NCI-H128 (cell line): ENCODE measurements at regions not wholly inside any gene's neighbourhood (a gene's known extent, or its start where the extent isn't known, plus 50 kb on each side); places are given as distances from the start of the nearest gene placed in this dataset.

ENCODE experiments used
- DNase-seq: peaks from one replicate; lab custom pipeline; 2025; ENCODE audit not compliant: unreplicated experiment; lab: John Stamatoyannopoulos, UW

GRCh38 chr10:83352588-83352987, 786.7 kb upstream of the GHITM start:
- no peak for DNase-seq

GRCh38 chr10:83354456-83354855, 784.9 kb upstream of the GHITM start:
- DNase-seq, result no peak

DNA sequence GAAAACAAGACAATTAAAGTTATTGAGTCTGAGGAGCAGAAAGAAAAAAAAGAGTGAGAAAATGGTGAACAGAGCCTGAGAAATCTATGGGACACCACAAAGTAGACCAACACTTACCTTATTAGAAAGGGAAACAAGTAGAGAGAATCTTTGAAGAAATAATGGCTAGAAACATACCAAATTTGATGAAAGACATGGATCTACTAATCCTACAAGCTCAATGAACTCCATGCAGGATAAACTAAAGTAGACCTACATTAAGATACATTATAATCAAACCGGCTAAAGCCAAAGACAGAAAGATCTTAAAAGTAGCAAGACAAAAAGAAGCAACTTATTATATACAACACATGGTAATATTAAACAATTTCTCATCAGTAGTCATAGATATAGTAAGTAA, 782.3 kb upstream of the GHITM start:
- no peak for DNase-seq

GRCh38 chr10:83357627-83358026, 781.7 kb upstream of the GHITM start:
- DNase-seq, result no peak

DNA sequence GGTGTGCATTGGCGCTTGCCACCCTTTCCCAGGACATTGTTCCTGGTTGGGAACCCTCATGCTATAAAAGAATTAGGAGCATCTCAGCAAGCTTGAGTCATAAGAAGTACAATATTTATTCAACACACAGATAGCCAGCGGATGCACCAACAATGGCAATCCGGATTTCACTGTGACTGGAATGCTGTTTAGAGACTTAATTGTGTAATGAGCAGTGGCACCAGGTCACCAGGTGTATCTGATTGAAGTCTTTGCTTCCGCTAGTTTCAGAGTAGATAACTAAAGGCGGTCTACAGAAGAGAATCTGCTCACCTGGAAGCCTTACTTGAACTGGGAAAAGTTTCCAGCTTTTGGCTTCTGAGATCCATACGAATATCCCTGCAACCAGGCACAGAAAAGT, 772.3 kb upstream of the GHITM start:
- DNase-seq, result no peak

DNA sequence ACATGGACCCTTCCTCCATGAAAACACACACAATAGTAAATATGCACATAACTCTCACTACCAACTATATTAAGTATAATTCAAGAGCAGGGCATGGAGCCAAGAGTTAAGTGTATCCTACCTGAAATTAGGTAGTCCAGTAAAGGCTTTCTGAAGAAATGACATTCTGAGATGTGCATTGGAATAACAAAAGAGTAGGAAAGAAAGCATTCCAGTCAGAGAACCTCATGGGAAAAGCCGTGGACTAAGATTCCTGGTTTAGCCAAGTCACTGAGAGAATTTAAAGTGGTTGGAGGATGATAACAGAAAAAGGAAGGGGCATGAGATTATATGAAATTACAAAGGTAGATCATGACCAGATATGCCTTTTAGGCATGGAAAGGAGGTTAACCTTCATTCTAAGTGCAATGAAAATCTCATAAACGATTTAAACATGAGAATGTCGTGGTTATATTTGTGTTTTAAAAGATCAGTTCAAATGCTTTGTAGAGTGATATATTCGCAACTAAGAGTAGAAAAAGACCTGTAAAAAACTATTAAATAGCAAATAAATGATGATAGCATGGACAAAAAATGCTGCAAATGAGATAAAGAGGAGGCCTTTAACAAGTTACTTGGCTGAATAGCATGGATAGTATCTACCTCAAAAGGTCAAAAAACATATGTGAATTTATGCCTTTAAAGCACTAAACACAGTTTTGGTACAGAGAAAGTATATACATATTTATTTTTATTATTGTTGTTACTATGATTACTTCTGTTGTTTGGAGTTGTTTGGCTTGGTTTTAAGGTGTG, 767.4 kb upstream of the GHITM start:
- no peak for DNase-seq

DNA sequence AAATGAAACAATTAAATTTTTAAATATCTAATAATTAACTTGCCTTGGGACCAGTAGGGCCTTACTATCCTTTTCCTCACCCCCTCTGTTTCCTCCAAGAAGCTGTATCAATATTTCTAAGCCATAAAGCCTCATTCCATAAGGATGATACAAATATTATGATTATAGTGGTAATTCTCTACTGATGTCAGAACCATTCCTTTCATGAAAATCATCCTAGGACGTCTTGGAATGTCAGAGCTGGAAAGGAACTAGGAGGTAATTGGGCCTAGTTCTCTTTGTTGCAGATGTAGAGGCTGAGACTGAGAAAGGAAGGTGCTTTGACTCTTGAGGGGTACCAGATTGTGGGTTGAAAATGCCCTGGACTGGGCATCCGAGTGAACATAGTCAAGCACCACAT, 766.7 kb upstream of the GHITM start:
- DNase-seq, result no peak

DNA sequence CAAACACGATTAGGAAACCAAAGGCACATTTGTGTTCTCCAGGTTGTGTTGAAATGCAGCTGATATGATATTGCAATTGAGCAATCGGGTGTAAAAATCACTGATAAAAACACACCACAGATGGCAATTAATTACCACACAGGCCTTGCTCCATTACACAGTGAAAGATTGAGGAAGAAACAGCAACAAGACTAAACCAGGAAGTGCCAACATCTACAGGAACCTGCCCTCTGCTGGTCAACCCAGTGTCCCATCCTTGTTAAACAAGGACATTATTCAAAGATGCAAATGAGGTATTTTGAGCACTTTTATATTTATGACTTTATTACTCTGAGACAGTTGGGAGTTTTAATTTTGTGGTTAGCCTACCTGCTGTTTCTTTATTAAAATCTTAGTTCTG, 765.6 kb upstream of the GHITM start:
- DNase-seq, result no peak

DNA sequence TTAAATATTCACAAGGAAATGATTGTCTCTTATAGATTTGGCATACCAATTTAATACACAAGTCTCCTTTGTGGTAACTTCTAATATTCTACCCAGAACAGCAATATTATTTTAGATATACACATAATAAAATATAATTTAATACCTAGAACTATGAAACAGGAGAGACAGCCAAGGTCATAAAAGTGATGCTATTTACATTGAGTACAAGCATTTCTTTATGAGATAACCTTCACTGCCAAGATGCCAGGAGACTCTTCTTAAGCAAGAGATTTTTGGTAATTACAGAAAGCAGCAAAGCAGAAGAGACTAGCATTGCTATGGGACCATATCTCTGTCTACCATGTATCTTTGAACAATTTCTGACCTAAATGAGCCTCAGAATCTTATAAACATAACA, 764.6 kb upstream of the GHITM start:
- no peak for DNase-seq

- no peak for DNase-seq
Measured at GRCh38 chr10:83375274-83375673, 764.0 kb upstream of the GHITM start.

- no peak for DNase-seq
Measured at GRCh38 chr10:83397806-83398205, 741.5 kb upstream of the GHITM start.

GRCh38 chr10:83410570-83410969, 728.7 kb upstream of the GHITM start:
- no peak for DNase-seq

GRCh38 chr10:83425306-83425705, 714.0 kb upstream of the GHITM start:
- no peak for DNase-seq

DNA sequence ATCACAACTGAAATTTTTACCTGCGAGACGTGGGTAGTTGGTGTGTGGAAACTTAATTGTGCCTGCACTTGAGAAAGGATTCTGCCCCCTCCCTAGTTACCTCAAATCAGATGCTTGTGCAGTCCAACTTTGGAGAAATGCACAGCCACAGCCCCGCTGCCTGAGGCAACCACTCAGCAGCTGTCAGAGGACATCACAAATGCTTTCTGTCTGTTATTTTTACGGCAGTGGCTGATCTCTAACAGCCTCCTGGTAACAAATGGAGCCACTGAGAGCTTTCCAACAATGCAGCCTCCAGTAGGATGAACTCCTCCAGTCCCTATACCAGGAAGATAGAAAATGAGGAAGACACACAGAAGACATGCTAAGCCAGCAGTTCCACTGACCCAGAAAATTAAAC, 712.2 kb upstream of the GHITM start:
- DNase-seq, result no peak

GRCh38 chr10:83432261-83433045, 706.9 kb upstream of the GHITM start:
- no peak for DNase-seq

DNA sequence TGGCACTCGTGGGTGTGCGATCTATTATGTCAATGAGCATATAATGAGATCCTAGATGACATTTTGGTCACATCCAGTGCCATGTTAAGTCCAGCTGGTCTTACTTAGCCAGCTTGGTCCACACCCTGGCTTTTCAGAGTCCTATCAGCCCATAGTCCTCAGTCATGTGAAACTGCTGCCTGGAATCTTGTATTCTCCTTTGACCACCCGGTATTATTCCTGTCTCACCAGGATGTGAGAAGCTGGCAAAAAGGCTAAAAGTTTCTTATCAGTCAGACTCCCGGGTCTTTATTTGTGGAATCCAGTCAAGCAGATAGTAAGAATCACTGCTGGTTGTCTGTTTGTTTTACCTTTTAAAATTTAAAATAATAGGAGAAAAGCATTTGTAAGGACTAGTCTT, 705.6 kb upstream of the GHITM start:
- DNase-seq, result no peak

GRCh38 chr10:83448013-83448412, 691.3 kb upstream of the GHITM start:
- DNase-seq, result no peak

DNA sequence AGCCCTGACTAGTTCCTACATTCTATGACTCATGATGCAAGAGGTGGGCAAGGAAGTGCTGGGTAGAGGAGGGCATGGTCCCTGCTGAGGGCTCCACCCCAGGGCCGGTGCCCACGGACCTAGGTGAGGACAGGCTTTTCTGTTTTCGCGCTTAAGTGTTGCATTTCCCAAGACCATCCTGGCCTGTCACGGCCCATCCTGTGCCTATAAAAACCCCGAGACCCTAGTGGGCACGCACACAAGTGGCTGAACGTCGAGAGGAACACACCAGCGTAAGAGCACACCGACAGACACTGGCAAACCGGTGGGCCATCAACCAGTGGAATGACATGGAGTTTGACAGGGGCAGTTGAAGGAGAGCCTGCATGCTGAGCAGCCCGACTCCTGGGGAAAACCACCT, 680.7 kb upstream of the GHITM start:
- no peak for DNase-seq

DNA sequence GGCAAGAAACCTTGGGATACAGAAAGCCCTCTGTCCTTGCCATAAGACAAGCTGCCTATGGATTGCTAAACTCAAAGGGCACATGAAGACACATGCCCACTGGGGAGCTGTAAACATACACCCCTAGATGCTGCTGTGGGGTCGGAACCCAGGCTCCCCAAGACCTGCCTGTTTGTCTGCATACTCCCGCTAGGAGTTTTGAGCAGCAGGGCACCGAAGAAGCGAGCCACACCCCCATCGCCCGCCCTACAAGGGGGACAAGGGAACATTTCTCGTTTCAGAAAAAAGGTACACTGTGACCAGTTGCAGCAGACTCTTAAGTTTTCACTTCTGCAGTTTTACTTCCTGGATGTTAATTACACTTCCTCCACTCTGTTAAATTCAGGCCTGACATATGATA, 680.2 kb upstream of the GHITM start:
- no peak for DNase-seq

DNA sequence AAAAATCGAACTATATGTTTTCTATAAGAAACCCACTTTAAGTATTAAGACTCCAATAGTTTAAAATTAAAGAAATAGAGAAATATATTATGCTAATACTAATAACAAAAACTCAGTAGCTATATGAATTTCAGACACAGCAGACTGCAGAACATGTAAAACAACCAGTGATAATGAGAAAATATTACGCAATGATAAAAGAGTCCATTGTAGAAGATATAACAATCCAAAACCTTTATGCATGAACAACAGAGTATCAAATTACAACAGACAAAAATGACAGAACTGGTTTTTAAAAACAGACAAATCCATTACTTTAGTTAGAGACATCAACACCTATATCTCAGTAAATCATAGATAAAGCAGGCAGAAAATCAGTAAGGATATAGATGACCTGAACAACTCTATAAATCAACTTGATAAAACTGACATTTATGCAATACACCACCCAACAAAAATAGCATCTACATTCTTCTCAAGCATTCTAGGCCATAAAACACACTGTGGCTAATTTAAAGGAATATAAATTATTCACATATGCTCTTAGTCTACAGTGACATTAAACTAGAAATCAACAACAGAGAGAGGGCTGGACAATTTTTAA, 669.5 kb upstream of the GHITM start:
- DNase-seq, result no peak

GRCh38 chr10:83476211-83476610, 663.1 kb upstream of the GHITM start:
- no peak for DNase-seq

DNA sequence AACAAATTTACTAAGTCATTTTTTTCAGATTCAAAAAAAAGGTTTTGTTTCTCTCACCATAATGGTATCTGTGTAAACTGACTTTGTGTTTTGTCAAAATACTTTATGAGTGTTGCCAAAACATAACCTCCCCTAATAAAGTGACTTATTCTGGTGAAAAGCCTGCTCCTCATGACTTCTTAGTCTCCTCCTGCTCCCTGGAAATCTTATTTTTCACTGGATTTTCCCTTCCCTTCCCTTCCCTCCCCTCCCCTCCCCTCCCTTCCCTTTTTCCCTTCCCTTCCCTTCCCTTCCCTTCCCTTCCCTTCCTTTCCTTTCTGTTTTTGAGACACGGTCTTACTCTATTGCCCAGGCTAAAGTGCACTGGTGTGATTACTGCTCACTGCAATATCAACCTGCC, 650.1 kb upstream of the GHITM start:
- no peak for DNase-seq
